IMR-90 (cell line): ENCODE measurements at regions not wholly inside any gene's neighbourhood (a gene's known extent, or its start where the extent isn't known, plus 50 kb on each side); places are given as distances from the start of the nearest gene placed in this dataset.
"Not testable (repeated sequence)": the region's sequence is repeated elsewhere in the genome, so short reads cannot be mapped to it uniquely, and the experiment has no call there.

ENCODE experiments used
- ATAC-seq: fragments of 200-7000 bp; cut with Tn5 transposase; 2 replicates; pipeline ENCODE4 v1.9.1; 2020; ENCODE audit warnings: low read depth, mild to moderate bottlenecking, moderate library complexity
- BruUV-seq: library from RNA; stranded (reverse); fragments of 400-500 nt; replicated peaks from 2 replicates; lab custom pipeline; 2021; lab: Mats Ljungman, UMichigan
- CTCF ChIA-PET: fragments of 300-600 bp; formaldehyde crosslinking; extraction: SDS; loops from one replicate; lab custom pipeline; 2021; ENCODE audit warnings: antibody characterized with exemption; lab: Yijun Ruan, JAX
- POLR2A ChIA-PET: fragments of 300-600 bp; sonication (Branson Sonifier 250); formaldehyde crosslinking; loops from one replicate; lab custom pipeline; 2022; ENCODE audit warnings: antibody characterized with exemption; ENCODE audit not compliant: unreplicated experiment; lab: Charles Lee
- DNase-seq: peaks from one replicate; pipeline ENCODE4 v3.0.0; 2013
- H2AFZ ChIP-seq: replicated peaks from 2 replicates; pipeline ENCODE3; 2013; ENCODE audit warnings: low read length, mild to moderate bottlenecking; ENCODE audit not compliant: poor library complexity
- H2AK5ac ChIP-seq: 2 replicates; pipeline ENCODE4 v1.6.1; 2013; ENCODE audit warnings: low read depth, low read length, inconsistent platforms
- H2AK9ac ChIP-seq: replicated peaks from 2 replicates; pipeline ENCODE3; 2013; ENCODE audit warnings: mild to moderate bottlenecking, low read depth, low read length, moderate library complexity; ENCODE audit not compliant: poor library complexity
- H2BK120ac ChIP-seq: 2 replicates; pipeline ENCODE4 v1.6.1; 2013; ENCODE audit warnings: low read depth, low read length, inconsistent platforms
- H2BK15ac ChIP-seq: 3 replicates; pipeline ENCODE4 v1.6.1; 2013; ENCODE audit warnings: low read depth, low read length, inconsistent platforms
- H2BK20ac ChIP-seq: 2 replicates; pipeline ENCODE4 v1.6.1; 2013; ENCODE audit warnings: low read depth, mild to moderate bottlenecking, inconsistent platforms, low read length, moderate library complexity
- H2BK5ac ChIP-seq: 2 replicates; pipeline ENCODE4 v1.6.1; 2013; ENCODE audit warnings: mild to moderate bottlenecking, low read depth, low read length, inconsistent platforms; ENCODE audit not compliant: poor library complexity, severe bottlenecking
- H3K14ac ChIP-seq: replicated peaks from 2 replicates; pipeline ENCODE4 v1.6.1; 2013; ENCODE audit warnings: low read depth, low read length, inconsistent platforms
- H3K18ac ChIP-seq: 2 replicates; pipeline ENCODE4 v1.6.1; 2013; ENCODE audit warnings: low read depth, low read length, control low read depth
- H3K23ac ChIP-seq: 2 replicates; pipeline ENCODE4 v1.6.1; 2013; ENCODE audit warnings: low read depth, low read length, inconsistent platforms
- H3K27ac ChIP-seq: 2 replicates; pipeline ENCODE4 v1.5.1; 2013; ENCODE audit warnings: mild to moderate bottlenecking, control low read depth, low read length; ENCODE audit not compliant: insufficient read depth
- H3K27me3 ChIP-seq: 2 replicates; pipeline ENCODE4 v1.6.1; 2013; ENCODE audit warnings: low read length; ENCODE audit not compliant: control insufficient read depth, insufficient read depth
- H3K36me3 ChIP-seq: 2 replicates; pipeline ENCODE4 v1.6.1; 2013; ENCODE audit warnings: low read length, mixed read lengths; ENCODE audit not compliant: control insufficient read depth, insufficient read depth
- H3K4ac ChIP-seq: 2 replicates; pipeline ENCODE4 v1.6.1; 2013; ENCODE audit warnings: low read depth, low read length, inconsistent platforms
- H3K4me1 ChIP-seq: 2 replicates; pipeline ENCODE4 v1.6.1; 2013; ENCODE audit warnings: low read length, mixed read lengths; ENCODE audit not compliant: control insufficient read depth, insufficient read depth
- H3K4me2 ChIP-seq: 2 replicates; pipeline ENCODE4 v1.6.1; 2013; ENCODE audit warnings: low read depth, mild to moderate bottlenecking, control low read depth, low read length, moderate library complexity
- H3K4me3 ChIP-seq: 2 replicates; pipeline ENCODE4 v1.5.1; 2013; ENCODE audit warnings: low read depth, mild to moderate bottlenecking, control low read depth, low read length, moderate library complexity; ENCODE audit not compliant: insufficient read depth
- H3K56ac ChIP-seq: 2 replicates; pipeline ENCODE4 v1.6.1; 2013; ENCODE audit warnings: low read length, inconsistent platforms; ENCODE audit not compliant: insufficient read depth; ENCODE audit errors: extremely low read depth
- H3K79me1 ChIP-seq, 2 experiments: 2 replicates each; pipeline ENCODE4 v1.6.1; 2013; ENCODE audit warnings: low read length in 2 of 2, inconsistent platforms in 1 of 2, low read depth in 1 of 2
- H3K9ac ChIP-seq: 2 replicates; pipeline ENCODE4 v1.6.1; 2013; ENCODE audit warnings: low read depth, low read length, control low read depth
- H3K9me1 ChIP-seq: 2 replicates; pipeline ENCODE4 v1.6.1; 2013; ENCODE audit warnings: low read length, inconsistent platforms; ENCODE audit not compliant: insufficient read depth
- H3K9me3 ChIP-seq: 2 replicates; pipeline ENCODE4 v1.6.1; 2013; ENCODE audit warnings: low read length; ENCODE audit not compliant: control insufficient read depth, insufficient read depth
- H4K20me1 ChIP-seq: 2 replicates; pipeline ENCODE4 v1.6.1; 2013; ENCODE audit warnings: low read length, inconsistent platforms; ENCODE audit not compliant: insufficient read depth
- H4K5ac ChIP-seq: 2 replicates; pipeline ENCODE4 v1.6.1; 2013; ENCODE audit warnings: mild to moderate bottlenecking, low read depth, low read length, control low read depth
- H4K8ac ChIP-seq, 2 experiments: 2 replicates each; pipeline ENCODE4 v1.6.1; 2013; ENCODE audit warnings: low read depth in 2 of 2, low read length in 2 of 2, control low read depth in 1 of 2, inconsistent platforms in 1 of 2
- H4K91ac ChIP-seq: 2 replicates; pipeline ENCODE4 v1.6.1; 2013; ENCODE audit warnings: low read depth, low read length, inconsistent platforms; ENCODE audit not compliant: insufficient read depth
- WGBS, 2 experiments: methylation state at CpG; one replicate each; pipeline versions ENCODE4 v1.1.5 to v1.1.7; 2013; ENCODE audit warnings: missing lambda C conversion rate in 2 of 2; ENCODE audit not compliant: insufficient read length in 1 of 2; ENCODE audit errors: extremely low coverage in 2 of 2; 5-methylcytosine and 5-hydroxymethylcytosine counted together
- dilution Hi-C: fragments of 300-500 bp; cut with HindIII; formaldehyde crosslinking; loops from one replicate; pipeline ENCODE4 v1.14.3; 2018; ENCODE audit warnings: low sequenced_read_pairs; ENCODE audit not compliant: unreplicated experiment
- in situ Hi-C: fragments of 300-500 bp; cut with MboI; formaldehyde crosslinking; loops from 3 replicates; pipeline ENCODE4 v1.14.3; 2019; ENCODE audit warnings: low sequenced_read_pairs, inconsistent platforms, mixed read lengths
- intact Hi-C: fragments of 100-400 bp; cut with micrococcal nuclease; formaldehyde crosslinking; loops from 2 replicates; pipeline ENCODE4 v1.10.0; 2022

DNA sequence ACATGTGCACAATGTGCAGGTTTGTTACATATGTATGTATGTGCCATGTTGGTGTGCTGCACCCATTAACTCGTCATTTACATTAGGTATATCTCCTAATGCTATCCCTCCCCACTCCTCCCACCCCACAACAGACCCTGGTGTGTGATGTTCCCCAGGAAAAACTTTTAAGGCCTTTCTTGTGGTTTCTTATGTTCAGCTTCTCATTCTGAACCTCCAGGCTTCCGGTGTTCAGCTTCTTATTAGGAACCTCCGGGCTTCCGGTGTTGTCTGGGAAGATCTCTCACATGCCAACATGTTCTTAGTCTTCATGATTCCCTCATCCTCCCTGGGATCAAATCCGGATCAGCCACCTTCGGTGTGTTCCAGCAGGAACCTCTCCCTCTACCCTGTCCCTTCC, 338.8 kb upstream of the IRX2 start:
- H3K14ac ChIP-seq, in situ Hi-C loops, H2BK15ac ChIP-seq, H3K9me1 ChIP-seq, intact Hi-C loops, H3K79me1 ChIP-seq, H4K91ac ChIP-seq, dilution Hi-C loops, H3K27me3 ChIP-seq, H2AFZ ChIP-seq, H2BK120ac ChIP-seq, H3K4ac ChIP-seq, CTCF ChIA-PET, ATAC-seq, H2AK9ac ChIP-seq, BruUV-seq, H4K20me1 ChIP-seq, H3K27ac ChIP-seq, H3K56ac ChIP-seq, H4K5ac ChIP-seq, H3K4me3 ChIP-seq, H3K36me3 ChIP-seq, H3K18ac ChIP-seq, H3K23ac ChIP-seq, H4K8ac ChIP-seq, H2BK5ac ChIP-seq, H2AK5ac ChIP-seq, DNase-seq, H3K9ac ChIP-seq, H3K4me2 ChIP-seq, POLR2A ChIA-PET, H3K4me1 ChIP-seq, H2BK20ac ChIP-seq: not testable (repeated sequence)
- peaks cover 15% of the 10 kb centered on the region for H3K9me3 ChIP-seq
- 67% methylated on average over 1 of the region's 6 CpGs; no CpG with 5 or more reads in 1 of the 2 experiments for WGBS, 2 experiments
